Pons (tissue), 1 donor: ENCODE measurements at regions not wholly inside any gene's neighbourhood (a gene's known extent, or its start where the extent isn't known, plus 50 kb on each side); places are given as distances from the start of the nearest gene placed in this dataset.
"Not testable (repeated sequence)": the region's sequence is repeated elsewhere in the genome, so short reads cannot be mapped to it uniquely, and the experiment has no call there.

Source experiments
- DNase-seq: peaks from one replicate; pipeline ENCODE4 v3.0.0-alpha.2; 2016; ENCODE audit warnings: low spot score

GRCh38 chr5:142222225-142222865, 102.5 kb downstream of the SPRY4 start:
- no peak for DNase-seq

- no peak for DNase-seq
Measured at GRCh38 chr5:142221091-142221860, 103.5 kb downstream of the SPRY4 start.

- DNase-seq, result no peak
Measured at GRCh38 chr5:142219146-142219545, 105.7 kb downstream of the SPRY4 start.

GRCh38 chr5:142216931-142217330, 107.9 kb downstream of the SPRY4 start:
- no peak for DNase-seq

GRCh38 chr5:142215915-142216681, 107.5 kb downstream of the NDFIP1 start:
- peak; percentile 7 for DNase-seq

GRCh38 chr5:142213077-142213476, 104.5 kb downstream of the NDFIP1 start:
- no peak for DNase-seq

GRCh38 chr5:142211918-142212317, 103.3 kb downstream of the NDFIP1 start:
- no peak for DNase-seq

GRCh38 chr5:142210864-142211412, 102.4 kb downstream of the NDFIP1 start:
- DNase-seq, result no peak

GRCh38 chr5:142210011-142210410, 101.4 kb downstream of the NDFIP1 start:
- no peak for DNase-seq

- DNase-seq, result no peak
Measured at GRCh38 chr5:142208777-142209312, 100.3 kb downstream of the NDFIP1 start.

- DNase-seq, result not testable (repeated sequence)
Measured at GRCh38 chr5:142208244-142208643, 99.7 kb downstream of the NDFIP1 start.

- DNase-seq, result no peak
Measured at GRCh38 chr5:142206801-142207200, 98.2 kb downstream of the NDFIP1 start.

- DNase-seq, result no peak
Measured at GRCh38 chr5:142204219-142204618, 95.6 kb downstream of the NDFIP1 start.
